T follicular helper cell (primary cell): ENCODE measurements at regions not wholly inside any gene's neighbourhood (a gene's known extent, or its start where the extent isn't known, plus 50 kb on each side); places are given as distances from the start of the nearest gene placed in this dataset.

ENCODE experiments used
- DNase-seq: peaks from one replicate; pipeline ENCODE4 v3.0.0-alpha.2; 2020; ENCODE audit warnings: low read depth

- no peak for DNase-seq
Observed at GRCh38 chr2:9772035-9772998, 71.0 kb upstream of the TAF1B start.

- DNase-seq, result no peak
Observed at GRCh38 chr2:9772999-9773902, 70.0 kb upstream of the TAF1B start.

GRCh38 chr2:9773903-9774239 lies 69.4 kb upstream of the TAF1B start:
- no peak for DNase-seq

GRCh38 chr2:9774266-9774665 lies 69.0 kb upstream of the TAF1B start:
- DNase-seq, result no peak

GRCh38 chr2:9775351-9775750 lies 67.9 kb upstream of the TAF1B start:
- DNase-seq, result no peak

- no peak for DNase-seq
Observed at GRCh38 chr2:9775999-9776712, 67.1 kb upstream of the TAF1B start.

- DNase-seq, result no peak
Observed at GRCh38 chr2:9777081-9777480, 66.2 kb upstream of the TAF1B start.

- DNase-seq, result no peak
Observed at GRCh38 chr2:9778012-9778411, 65.3 kb upstream of the TAF1B start.

- DNase-seq, result no peak
Observed at GRCh38 chr2:9778471-9779316, 64.6 kb upstream of the TAF1B start.

- no peak for DNase-seq
Observed at GRCh38 chr2:9779596-9780264, 63.5 kb upstream of the TAF1B start.

GRCh38 chr2:9780368-9781130 lies 62.7 kb upstream of the TAF1B start:
- DNase-seq, result no peak

- DNase-seq, result no peak
Observed at GRCh38 chr2:9781252-9781651, 62.0 kb upstream of the TAF1B start.

GRCh38 chr2:9782197-9782719 lies 61.0 kb upstream of the TAF1B start:
- peak; percentile 63 for DNase-seq

- DNase-seq, result no peak
Observed at GRCh38 chr2:9789371-9789770, 53.9 kb upstream of the TAF1B start.

- DNase-seq, result no peak
Observed at GRCh38 chr2:9790702-9791225, 52.5 kb upstream of the TAF1B start.

GRCh38 chr2:9791711-9792110 lies 51.6 kb upstream of the TAF1B start:
- no peak for DNase-seq

GRCh38 chr2:9793156-9793917 lies 49.9 kb upstream of the TAF1B start:
- no peak for DNase-seq
